Ovary (tissue), 7 donors: ENCODE measurements at regions not wholly inside any gene's neighbourhood (a gene's known extent, or its start where the extent isn't known, plus 50 kb on each side); places are given as distances from the start of the nearest gene placed in this dataset.

Experiments
- DNase-seq, 5 donors: peaks; one replicate each; pipeline ENCODE4 v3.0.0-alpha.2; 2019 to 2020
- H3K27ac ChIP-seq, 2 donors: fragments of 200-600 bp; one replicate each; pipeline versions ENCODE4 v1.5.1 to v1.8.0; 2019 to 2022
- H3K27me3 ChIP-seq: fragments of 200-600 bp; one replicate; pipeline ENCODE4 v1.8.0; 2022
- H3K36me3 ChIP-seq: fragments of 200-600 bp; sonication (generic); one replicate; pipeline ENCODE4 v1.5.1; 2019
- H3K4me1 ChIP-seq: one replicate; pipeline ENCODE4 v1.8.1; 2013; ENCODE audit warnings: mild to moderate bottlenecking, moderate library complexity; ENCODE audit not compliant: insufficient read depth
- H3K4me3 ChIP-seq: fragments of 200-600 bp; sonication (generic); one replicate; pipeline ENCODE4 v1.5.1; 2017
- H3K9me3 ChIP-seq, 2 donors: fragments of 200-600 bp in 1 of 2; sonication (generic) in 1 of 2; one replicate each; pipeline versions ENCODE4 v1.5.1 to v1.8.1; 2013 to 2019; ENCODE audit warnings: mild to moderate bottlenecking in 1 of 2, moderate library complexity in 1 of 2
- EP300 ChIP-seq: sonication (generic); formaldehyde crosslinking; IDR thresholded peaks from one replicate; pipeline ENCODE4 v1.6.1; 2017; ENCODE audit warnings: antibody characterized with exemption
- POLR2A ChIP-seq: fragments of 450-650 bp; IDR thresholded peaks from one replicate; pipeline ENCODE4 v1.6.1; 2017; ENCODE audit warnings: antibody characterized with exemption, mild to moderate bottlenecking, moderate library complexity
- WGBS, 3 donors: extraction: QIAGEN DNeasy Blood & Tissue Kit in 1 of 3; methylation state at CpG; one replicate each; pipeline versions ENCODE4 v1.1.5 to v1.1.7; 2013 to 2017; 5-methylcytosine and 5-hydroxymethylcytosine counted together
- intact Hi-C, 4 donors: fragments of 100-400 bp; cut with DNase I; formaldehyde crosslinking; loops; one replicate each; pipeline versions ENCODE4 v1.11.0 to v1.15.1; 2022 to 2023
- TF ChIP-seq, protein P1 (sequence below), 3 donors: fragments of 450-650 bp in 2 of 3; fragments of 200-600 bp in 1 of 3; IDR thresholded peaks; one replicate each; pipeline versions ENCODE4 v1.5.1 to v1.8.0; 2016 to 2022; ENCODE audit warnings: antibody characterized with exemption in 3 of 3, mild to moderate bottlenecking in 1 of 3
- donor health status: DM: no; HTN: no; CAD: no; lungs with moderate emphysema.
- donor health status: DM: no; HTN: no; CAD: no.
- donor health status: Bipolar disorder and iron deficiency.
- donor health status: DM: no; HTN: no; CAD: no.
- donor health status: DM: yes; HTN: yes; CAD: no.

DNA sequence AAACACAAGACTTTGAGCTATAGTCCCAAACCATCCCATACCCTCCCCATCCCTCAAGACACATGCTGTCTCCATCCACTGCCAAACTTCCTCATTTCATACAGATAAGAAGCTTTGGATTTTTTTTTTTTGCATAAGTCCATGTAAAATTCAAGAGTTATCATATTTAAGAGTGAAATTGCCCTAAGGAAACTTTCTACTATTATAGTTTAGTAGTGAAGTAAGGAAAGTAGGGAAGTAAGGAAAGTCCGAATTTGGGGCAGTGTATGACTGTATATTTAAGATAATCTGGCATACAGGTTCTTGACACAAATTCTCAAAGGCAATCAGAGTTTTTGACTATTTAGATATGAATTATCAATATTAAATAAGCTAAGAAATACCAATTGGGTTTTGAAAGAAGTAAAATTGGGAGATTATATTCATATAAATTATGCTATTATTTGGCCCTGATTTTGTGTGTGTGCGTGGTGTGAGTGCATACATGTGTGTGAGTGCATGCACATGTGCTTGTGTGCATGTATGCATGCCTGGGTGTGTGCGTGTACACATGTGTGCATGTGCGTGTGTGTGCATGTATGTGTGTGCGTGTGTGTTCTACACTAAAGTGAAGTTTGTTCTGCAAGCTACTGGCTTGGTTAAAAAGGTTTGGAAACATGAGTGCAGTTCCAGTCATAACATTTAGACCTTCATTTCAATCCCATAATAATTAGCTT, 83.6 kb upstream of the MBNL1 start:
- no peak for DNase-seq
- WGBS, 3 donors = 84 to 90% (median 89%) methylated on average over 5 of the region's 5 CpGs
- Histone ChIP-seq H3K4me1 (no peaks in the 10 kb centered on the region), H3K27ac (no peak overlapping the region), H3K36me3 (no peaks in the 10 kb centered on the region), H3K4me3 (no peak overlapping the region), H3K27me3 (no peaks in the 10 kb centered on the region), H3K9me3 (no peaks in the 10 kb centered on the region)
- intact Hi-C loops = no loop called here
- TF ChIP-seq POLR2A = no peak
- no peak for TF ChIP-seq EP300
- TF ChIP-seq, protein P1, sequence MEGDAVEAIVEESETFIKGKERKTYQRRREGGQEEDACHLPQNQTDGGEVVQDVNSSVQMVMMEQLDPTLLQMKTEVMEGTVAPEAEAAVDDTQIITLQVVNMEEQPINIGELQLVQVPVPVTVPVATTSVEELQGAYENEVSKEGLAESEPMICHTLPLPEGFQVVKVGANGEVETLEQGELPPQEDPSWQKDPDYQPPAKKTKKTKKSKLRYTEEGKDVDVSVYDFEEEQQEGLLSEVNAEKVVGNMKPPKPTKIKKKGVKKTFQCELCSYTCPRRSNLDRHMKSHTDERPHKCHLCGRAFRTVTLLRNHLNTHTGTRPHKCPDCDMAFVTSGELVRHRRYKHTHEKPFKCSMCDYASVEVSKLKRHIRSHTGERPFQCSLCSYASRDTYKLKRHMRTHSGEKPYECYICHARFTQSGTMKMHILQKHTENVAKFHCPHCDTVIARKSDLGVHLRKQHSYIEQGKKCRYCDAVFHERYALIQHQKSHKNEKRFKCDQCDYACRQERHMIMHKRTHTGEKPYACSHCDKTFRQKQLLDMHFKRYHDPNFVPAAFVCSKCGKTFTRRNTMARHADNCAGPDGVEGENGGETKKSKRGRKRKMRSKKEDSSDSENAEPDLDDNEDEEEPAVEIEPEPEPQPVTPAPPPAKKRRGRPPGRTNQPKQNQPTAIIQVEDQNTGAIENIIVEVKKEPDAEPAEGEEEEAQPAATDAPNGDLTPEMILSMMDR (IDR thresholded peaks at IDR 0.05) = no peak

DNA sequence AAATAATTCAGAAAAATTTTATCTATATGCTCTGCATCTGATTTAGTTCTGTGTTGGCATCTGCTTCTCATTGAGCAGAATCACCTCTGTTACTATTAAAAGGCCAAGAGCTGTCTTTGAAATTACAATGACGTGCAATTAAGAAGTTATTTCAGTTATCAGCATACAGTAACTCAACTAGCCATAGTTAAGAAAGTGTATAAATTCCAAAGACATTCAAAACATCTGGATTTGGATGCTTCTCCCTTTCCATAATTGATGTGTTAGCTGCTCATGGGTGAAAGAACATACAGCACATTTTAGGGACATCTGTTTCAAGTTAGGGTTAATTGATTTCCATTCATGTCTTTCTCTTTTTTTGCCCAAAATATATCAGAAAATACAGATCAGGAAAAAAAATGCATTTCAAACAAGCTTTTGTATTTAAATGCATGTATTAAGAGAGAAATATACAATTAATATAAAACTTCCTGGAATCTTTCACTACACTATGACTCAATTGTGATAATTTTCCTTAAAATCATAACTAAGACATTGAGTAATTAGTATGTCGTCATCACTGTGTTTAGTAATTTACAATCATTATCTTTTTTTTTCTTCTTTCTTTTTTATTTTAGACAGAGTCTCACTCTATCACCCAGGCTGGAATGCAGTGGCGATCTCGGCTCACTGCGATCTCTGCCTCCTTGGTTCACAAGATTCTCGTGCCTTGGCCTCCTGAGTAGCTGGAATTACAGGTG, 82.7 kb upstream of the MBNL1 start:
- Histone ChIP-seq H3K36me3 (no peaks in the 10 kb centered on the region), H3K27ac (no peak overlapping the region), H3K4me3 (no peak overlapping the region), H3K4me1 (no peaks in the 10 kb centered on the region), H3K27me3 (no peaks in the 10 kb centered on the region), H3K9me3 (no peaks in the 10 kb centered on the region)
- intact Hi-C loops = no loop called here
- 70 to 72% (median 70%) methylated on average over 6 of the region's 6 CpGs for WGBS, 3 donors
- no peak for TF ChIP-seq EP300
- no peak for DNase-seq

DNA sequence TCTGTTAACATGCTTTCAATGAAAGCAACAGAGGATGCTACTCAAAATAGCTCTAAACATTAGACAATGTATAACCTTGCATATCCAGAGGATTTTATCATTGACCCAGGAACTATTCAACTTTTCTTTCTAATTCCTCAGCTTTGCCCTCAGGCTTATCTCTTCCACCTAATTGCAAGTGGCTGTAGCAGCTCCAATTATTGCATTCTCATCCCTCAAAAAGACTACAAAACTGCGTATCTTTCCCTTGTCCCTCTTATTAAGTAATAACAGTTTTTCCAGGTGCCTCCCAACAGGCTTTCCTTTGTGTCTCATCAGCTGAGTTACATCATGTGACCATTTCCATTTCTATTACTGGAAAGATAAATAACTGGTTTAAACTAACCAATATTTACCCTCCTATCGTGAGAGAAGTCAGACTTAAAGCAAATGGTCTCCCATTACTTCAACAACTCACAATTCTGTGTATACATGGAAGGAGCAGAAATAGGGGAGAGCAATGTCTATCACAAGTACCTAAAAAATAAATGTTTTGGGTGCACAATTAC, 78.0 kb upstream of the MBNL1 start:
- TF ChIP-seq POLR2A = no peak
- no peak for TF ChIP-seq EP300
- TF ChIP-seq, protein P1 (IDR thresholded peaks at IDR 0.05) = no peak
- WGBS, 3 donors = 75 to 84% (median 81%) methylated on average over 2 of the region's 2 CpGs
- H3K4me1 ChIP-seq = no peaks in the 10 kb centered on the region
- H3K9me3 ChIP-seq = no peaks in the 10 kb centered on the region
- H3K36me3 ChIP-seq = no peaks in the 10 kb centered on the region
- H3K27me3 ChIP-seq = no peaks in the 10 kb centered on the region
- intact Hi-C loops = no loop called here
- H3K27ac ChIP-seq = no peak overlapping the region
- no peak for DNase-seq
- H3K4me3 ChIP-seq = no peak overlapping the region

DNA sequence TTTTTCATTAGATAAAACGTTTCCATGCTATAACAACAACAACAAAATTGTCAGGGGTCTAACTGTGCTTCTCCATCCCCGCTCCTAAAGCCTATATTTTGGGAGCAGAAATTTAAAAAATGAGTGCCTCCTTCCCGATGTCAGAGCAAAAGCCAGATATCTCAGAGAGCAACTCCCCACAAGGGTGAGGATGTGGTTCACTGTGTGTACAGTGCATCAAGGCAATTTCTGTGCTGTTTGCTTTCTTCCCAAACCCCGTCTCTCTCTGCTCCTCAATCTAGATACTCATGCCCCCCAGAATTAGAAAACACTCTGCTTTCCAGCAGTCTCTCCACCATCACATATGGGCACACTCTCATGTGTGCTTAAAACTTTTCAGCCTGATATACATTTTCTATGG, 76.7 kb upstream of the MBNL1 start:
- Histone ChIP-seq H3K36me3 (no peaks in the 10 kb centered on the region), H3K27ac (no peak overlapping the region), H3K9me3 (no peaks in the 10 kb centered on the region), H3K4me3 (no peak overlapping the region), H3K27me3 (no peaks in the 10 kb centered on the region), H3K4me1 (no peaks in the 10 kb centered on the region)
- 75 to 88% (median 76%) methylated on average over 4 of the region's 4 CpGs for WGBS, 3 donors
- intact Hi-C loops = no loop called here
- TF ChIP-seq, protein P1 (IDR thresholded peaks at IDR 0.05) = no peak
- TF ChIP-seq POLR2A = no peak
- TF ChIP-seq EP300 = no peak
- DNase-seq = no peak
